Mesenchymal stem cell (in vitro differentiated cells and primary cell): ENCODE measurements at regions not wholly inside any gene's neighbourhood (a gene's known extent, or its start where the extent isn't known, plus 50 kb on each side); places are given as distances from the start of the nearest gene placed in this dataset.
"Not testable (repeated sequence)": the region's sequence is repeated elsewhere in the genome, so short reads cannot be mapped to it uniquely, and the experiment has no call there.

Source experiments
- DNase-seq: peaks from one replicate; pipeline ENCODE4 v3.0.0-alpha.2; 2013
- H2AFZ ChIP-seq: one replicate; pipeline ENCODE4 v1.6.1; 2013; ENCODE audit warnings: low read depth, mild to moderate bottlenecking, control low read depth, inconsistent platforms, low read length, moderate library complexity
- H2AK5ac ChIP-seq: 2 replicates; pipeline ENCODE4 v1.6.1; 2013; ENCODE audit warnings: low read length, moderate library complexity, mild to moderate bottlenecking, inconsistent platforms; ENCODE audit not compliant: severe bottlenecking
- H2BK120ac ChIP-seq: one replicate; pipeline ENCODE4 v1.6.1; 2013; ENCODE audit warnings: low read depth, mild to moderate bottlenecking, inconsistent platforms, low read length, moderate library complexity
- H2BK12ac ChIP-seq, 2 experiments: one replicate each; pipeline ENCODE4 v1.6.1; 2013; ENCODE audit warnings: inconsistent platforms in 2 of 2, low read length in 2 of 2, mild to moderate bottlenecking in 2 of 2, moderate library complexity in 2 of 2, control low read depth in 1 of 2
- H2BK15ac ChIP-seq: one replicate; pipeline ENCODE4 v1.6.1; 2013; ENCODE audit warnings: mild to moderate bottlenecking, low read depth, inconsistent platforms; ENCODE audit not compliant: poor library complexity, severe bottlenecking
- H2BK5ac ChIP-seq: 2 replicates; pipeline ENCODE4 v1.6.1; 2013; ENCODE audit warnings: low read depth, mild to moderate bottlenecking, low read length, control low read depth, inconsistent platforms; ENCODE audit not compliant: poor library complexity, severe bottlenecking
- H3K14ac ChIP-seq, 2 experiments: one replicate each; pipeline ENCODE4 v1.6.1; 2013; ENCODE audit warnings: inconsistent platforms in 2 of 2, low read length in 2 of 2, control low read depth in 1 of 2, mild to moderate bottlenecking in 1 of 2, moderate library complexity in 1 of 2
- H3K18ac ChIP-seq, 2 experiments: one replicate each; pipeline ENCODE4 v1.6.1; 2013; ENCODE audit warnings: inconsistent platforms in 2 of 2, low read length in 2 of 2, control low read depth in 1 of 2, low read depth in 1 of 2, mild to moderate bottlenecking in 1 of 2
- H3K23ac ChIP-seq, 2 experiments: one replicate each; pipeline ENCODE4 v1.6.1; 2013; ENCODE audit warnings: inconsistent platforms in 2 of 2, low read length in 2 of 2, mild to moderate bottlenecking in 2 of 2, moderate library complexity in 2 of 2, control low read depth in 1 of 2
- H3K27ac ChIP-seq: 2 replicates; pipeline ENCODE4 v1.5.1; 2013; ENCODE audit warnings: mild to moderate bottlenecking, moderate library complexity, low read length, control low read depth, inconsistent platforms; ENCODE audit not compliant: poor library complexity, severe bottlenecking
- H3K27me3 ChIP-seq, 2 experiments: 2 replicates each; pipeline versions ENCODE4 v1.6.1 to v1.7.0; 2013; ENCODE audit warnings: low read length in 2 of 2, mild to moderate bottlenecking in 2 of 2, moderate library complexity in 2 of 2, control low read depth in 1 of 2, inconsistent platforms in 1 of 2; ENCODE audit not compliant: control insufficient read depth in 1 of 2, insufficient read depth in 1 of 2
- H3K36me3 ChIP-seq, 2 experiments: 2 replicates each; pipeline versions ENCODE4 v1.6.1 to v1.7.0; 2013; ENCODE audit warnings: low read length in 2 of 2, control low read depth in 1 of 2, inconsistent platforms in 1 of 2, low read depth in 1 of 2, mild to moderate bottlenecking in 1 of 2; ENCODE audit not compliant: insufficient read depth in 2 of 2, control insufficient read depth in 1 of 2
- H3K4ac ChIP-seq, 2 experiments: one replicate each; pipeline ENCODE4 v1.6.1; 2013; ENCODE audit warnings: inconsistent platforms in 2 of 2, low read length in 2 of 2, mild to moderate bottlenecking in 2 of 2, moderate library complexity in 2 of 2, control low read depth in 1 of 2, low read depth in 1 of 2
- H3K4me1 ChIP-seq: 2 replicates; pipeline ENCODE4 v1.6.1; 2013; ENCODE audit warnings: low read depth, low read length, control low read depth; ENCODE audit not compliant: control insufficient read depth, insufficient read depth
- H3K4me2 ChIP-seq: 2 replicates; pipeline ENCODE4 v1.6.1; 2013; ENCODE audit warnings: low read length, mild to moderate bottlenecking, inconsistent platforms; ENCODE audit not compliant: poor library complexity, severe bottlenecking
- H3K4me3 ChIP-seq, 2 experiments: 2 replicates each; pipeline versions ENCODE4 v1.5.1 to v1.7.0; 2013; ENCODE audit warnings: low read length in 2 of 2, mild to moderate bottlenecking in 2 of 2, control low read depth in 1 of 2, low read depth in 1 of 2; ENCODE audit not compliant: insufficient read depth in 1 of 2
- H3K79me1 ChIP-seq: replicated peaks from 2 replicates; pipeline ENCODE4 v1.6.1; 2013; ENCODE audit warnings: mild to moderate bottlenecking, control low read depth, low read length, inconsistent platforms; ENCODE audit not compliant: poor library complexity, severe bottlenecking
- H3K9ac ChIP-seq: 2 replicates; pipeline ENCODE4 v1.7.0; 2013; ENCODE audit warnings: mild to moderate bottlenecking, low read length, moderate library complexity
- H3K9me3 ChIP-seq: 2 replicates; pipeline ENCODE4 v1.7.0; 2013; ENCODE audit warnings: mild to moderate bottlenecking, low read length; ENCODE audit not compliant: control insufficient read depth
- H4K8ac ChIP-seq: one replicate; pipeline ENCODE4 v1.6.1; 2013; ENCODE audit warnings: inconsistent platforms, mild to moderate bottlenecking, low read length, moderate library complexity
- H4K91ac ChIP-seq: one replicate; pipeline ENCODE4 v1.6.1; 2013; ENCODE audit warnings: mild to moderate bottlenecking, low read length, inconsistent platforms
- WGBS: methylation state at CpG from one replicate; pipeline ENCODE4 v1.1.7; 2013; ENCODE audit warnings: mixed read lengths; 5-methylcytosine and 5-hydroxymethylcytosine counted together

DNA sequence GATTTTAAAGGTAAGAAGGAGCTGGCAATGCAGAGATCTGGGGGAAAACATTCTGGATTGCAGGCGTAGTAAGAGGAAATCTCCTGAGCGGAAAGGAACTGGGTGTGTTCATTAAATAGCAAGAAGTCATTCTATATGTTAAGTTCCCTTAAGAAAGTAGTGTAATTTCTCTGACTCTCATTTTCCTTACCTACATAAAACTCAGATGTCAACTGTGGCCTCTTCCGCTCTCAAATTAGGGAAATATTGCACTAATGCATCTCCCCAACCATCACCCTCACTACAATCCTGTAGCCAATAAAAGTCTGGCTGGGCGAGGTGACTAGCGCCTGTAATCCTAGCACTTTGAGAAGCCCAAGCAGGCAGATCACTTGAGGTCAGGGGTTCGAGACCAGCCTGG, 89.0 kb upstream of the CDC42EP3 start:
- no peak overlapping the region for H2BK15ac ChIP-seq
- H3K27me3 ChIP-seq, result no peaks in the 10 kb centered on the region
- no peak overlapping the region for H3K4me2 ChIP-seq
- no peak overlapping the region for H3K14ac ChIP-seq
- H3K27ac ChIP-seq, result no peak overlapping the region
- WGBS, result 100% methylated on average over 4 of the region's 6 CpGs
- DNase-seq, result no peak
- H2BK120ac ChIP-seq, result no peak overlapping the region
- H3K9me3 ChIP-seq, result no peaks in the 10 kb centered on the region
- no peaks in the 10 kb centered on the region for H3K36me3 ChIP-seq
- H4K91ac ChIP-seq, result no peak overlapping the region
- H4K8ac ChIP-seq, result no peak overlapping the region
- no peak overlapping the region for H3K4me3 ChIP-seq
- H3K4me1 ChIP-seq, result no peaks in the 10 kb centered on the region
- no peak overlapping the region for H2AFZ ChIP-seq
- no peak overlapping the region for H2BK5ac ChIP-seq
- H2AK5ac ChIP-seq, result no peak overlapping the region
- no peak overlapping the region for H3K23ac ChIP-seq
- no peak overlapping the region for H3K4ac ChIP-seq
- H3K18ac ChIP-seq, result no peak overlapping the region
- no peak overlapping the region for H3K9ac ChIP-seq
- no peaks in the 10 kb centered on the region for H3K79me1 ChIP-seq
- no peak overlapping the region for H2BK12ac ChIP-seq

- H2AK5ac ChIP-seq, H3K4me2 ChIP-seq, H4K91ac ChIP-seq, H3K27me3 ChIP-seq, H3K9me3 ChIP-seq, H2BK120ac ChIP-seq, H2AFZ ChIP-seq, H3K18ac ChIP-seq, H3K14ac ChIP-seq, H2BK5ac ChIP-seq, H2BK12ac ChIP-seq, H3K36me3 ChIP-seq, H3K4me3 ChIP-seq, H3K4me1 ChIP-seq, H2BK15ac ChIP-seq, DNase-seq, H3K4ac ChIP-seq, H3K27ac ChIP-seq, H3K79me1 ChIP-seq, H4K8ac ChIP-seq, H3K23ac ChIP-seq, H3K9ac ChIP-seq: not testable (repeated sequence)
- 100% methylated on average over 2 of the region's 2 CpGs for WGBS
Measured at GRCh38 chr2:37762281-37762680, 90.8 kb upstream of the CDC42EP3 start.

DNA sequence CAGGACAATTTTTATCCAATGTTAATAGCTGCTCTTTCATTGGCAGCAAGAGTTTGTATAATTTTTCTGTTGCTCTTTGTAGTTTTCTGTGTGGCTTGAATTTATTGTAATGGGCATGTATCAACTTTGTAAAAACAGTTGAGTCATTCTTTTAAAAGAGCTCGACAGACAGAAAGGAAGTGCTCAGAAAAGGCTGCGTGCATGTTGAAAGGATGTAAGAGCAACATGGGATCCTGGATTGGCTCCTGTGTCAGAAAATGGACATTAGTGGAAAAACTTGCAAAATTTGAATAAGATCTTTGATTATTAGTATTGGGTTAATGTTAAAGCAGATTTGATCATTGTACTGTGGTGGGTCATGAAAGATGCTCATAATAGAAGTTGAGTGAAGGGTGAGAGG, 93.3 kb upstream of the CDC42EP3 start:
- H3K27ac ChIP-seq, result peak overlapping the region; percentile 20
- no peaks in the 10 kb centered on the region for H3K36me3 ChIP-seq
- H3K9ac ChIP-seq, result no peak overlapping the region
- no peak overlapping the region for H2AK5ac ChIP-seq
- H2BK15ac ChIP-seq, result no peak overlapping the region
- no peak overlapping the region for H3K4ac ChIP-seq
- no peak overlapping the region for H3K23ac ChIP-seq
- no peaks in the 10 kb centered on the region for H3K27me3 ChIP-seq
- no peak overlapping the region for H2BK12ac ChIP-seq
- WGBS, result 2% methylated on average over 2 of the region's 2 CpGs
- no peak overlapping the region for H3K4me2 ChIP-seq
- no peak overlapping the region for H2BK5ac ChIP-seq
- no peak overlapping the region for H2BK120ac ChIP-seq
- no peak overlapping the region for H2AFZ ChIP-seq
- no peak overlapping the region for H4K8ac ChIP-seq
- H3K18ac ChIP-seq, result no peak overlapping the region
- no peak overlapping the region for H4K91ac ChIP-seq
- no peak overlapping the region for H3K14ac ChIP-seq
- no peaks in the 10 kb centered on the region for H3K79me1 ChIP-seq
- H3K4me1 ChIP-seq, result peaks cover 4% of the 10 kb centered on the region
- H3K4me3 ChIP-seq, result no peak overlapping the region
- peak; percentile 57 for DNase-seq
- no peaks in the 10 kb centered on the region for H3K9me3 ChIP-seq

DNA sequence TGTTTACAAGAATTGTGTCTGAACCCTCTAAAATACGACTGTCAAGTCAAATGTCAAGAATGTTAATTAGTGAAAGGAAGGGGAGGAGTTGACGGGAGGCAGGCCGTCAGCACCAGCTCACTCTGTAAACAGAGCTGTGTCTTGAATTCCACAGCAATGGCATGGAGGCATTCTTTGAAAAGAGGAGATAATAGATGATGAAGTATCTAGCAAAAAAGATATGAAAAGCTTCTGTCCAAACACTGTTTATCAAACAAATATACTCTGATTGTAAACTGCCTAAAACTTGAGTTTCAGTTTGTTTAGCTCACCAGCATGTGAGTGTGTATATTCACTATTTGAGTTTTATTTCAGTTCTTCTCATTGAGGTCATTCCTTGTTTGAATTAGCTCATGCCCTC, 94.7 kb upstream of the CDC42EP3 start:
- DNase-seq, result peak; percentile 64
- H2BK12ac ChIP-seq, result no peak overlapping the region
- H3K27ac ChIP-seq, result no peak overlapping the region
- 0% methylated on average over 3 of the region's 3 CpGs for WGBS
- H3K9ac ChIP-seq, result no peak overlapping the region
- no peak overlapping the region for H3K23ac ChIP-seq
- H3K4ac ChIP-seq, result no peak overlapping the region
- no peak overlapping the region for H2BK120ac ChIP-seq
- no peak overlapping the region for H2AFZ ChIP-seq
- no peaks in the 10 kb centered on the region for H3K79me1 ChIP-seq
- H3K27me3 ChIP-seq, result no peaks in the 10 kb centered on the region
- no peak overlapping the region for H3K14ac ChIP-seq
- H3K9me3 ChIP-seq, result no peaks in the 10 kb centered on the region
- H4K8ac ChIP-seq, result no peak overlapping the region
- H2BK15ac ChIP-seq, result no peak overlapping the region
- H2AK5ac ChIP-seq, result no peak overlapping the region
- no peak overlapping the region for H3K4me2 ChIP-seq
- no peak overlapping the region for H4K91ac ChIP-seq
- H3K36me3 ChIP-seq, result no peaks in the 10 kb centered on the region
- H3K4me1 ChIP-seq, result peaks cover 4% of the 10 kb centered on the region
- no peak overlapping the region for H3K18ac ChIP-seq
- H2BK5ac ChIP-seq, result no peak overlapping the region
- H3K4me3 ChIP-seq, result no peak overlapping the region
